GM12874 (cell line): ENCODE measurements at regions not wholly inside any gene's neighbourhood (a gene's known extent, or its start where the extent isn't known, plus 50 kb on each side); places are given as distances from the start of the nearest gene placed in this dataset.

Experiments used
- TF ChIP-seq, protein P1 (sequence below): IDR thresholded peaks from 2 replicates; pipeline ENCODE4 v1.5.1; 2011; ENCODE audit warnings: low read depth, mild to moderate bottlenecking, control low read depth, low read length, moderate library complexity; ENCODE audit not compliant: insufficient read depth

DNA sequence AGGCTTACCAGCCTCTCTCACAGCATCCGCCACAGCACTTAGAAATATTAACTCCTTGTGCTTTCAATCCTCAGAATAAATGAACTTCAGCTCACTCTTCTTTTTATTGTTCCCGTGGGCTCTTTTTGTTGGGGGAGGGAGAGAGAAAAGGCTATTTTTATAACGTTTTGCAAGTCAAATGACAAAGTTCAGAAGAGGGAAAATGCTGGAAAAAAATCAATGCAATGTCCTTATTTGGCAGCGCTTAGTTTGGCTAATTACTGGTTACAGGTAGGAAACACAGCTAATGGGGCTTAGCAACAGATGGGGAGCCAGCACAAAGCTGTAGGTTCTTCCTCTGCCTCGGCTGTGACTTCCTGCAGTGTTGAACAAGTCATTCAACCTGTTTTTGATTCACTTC, 1067.0 kb upstream of the MAP3K7 start:
- TF ChIP-seq, protein P1, sequence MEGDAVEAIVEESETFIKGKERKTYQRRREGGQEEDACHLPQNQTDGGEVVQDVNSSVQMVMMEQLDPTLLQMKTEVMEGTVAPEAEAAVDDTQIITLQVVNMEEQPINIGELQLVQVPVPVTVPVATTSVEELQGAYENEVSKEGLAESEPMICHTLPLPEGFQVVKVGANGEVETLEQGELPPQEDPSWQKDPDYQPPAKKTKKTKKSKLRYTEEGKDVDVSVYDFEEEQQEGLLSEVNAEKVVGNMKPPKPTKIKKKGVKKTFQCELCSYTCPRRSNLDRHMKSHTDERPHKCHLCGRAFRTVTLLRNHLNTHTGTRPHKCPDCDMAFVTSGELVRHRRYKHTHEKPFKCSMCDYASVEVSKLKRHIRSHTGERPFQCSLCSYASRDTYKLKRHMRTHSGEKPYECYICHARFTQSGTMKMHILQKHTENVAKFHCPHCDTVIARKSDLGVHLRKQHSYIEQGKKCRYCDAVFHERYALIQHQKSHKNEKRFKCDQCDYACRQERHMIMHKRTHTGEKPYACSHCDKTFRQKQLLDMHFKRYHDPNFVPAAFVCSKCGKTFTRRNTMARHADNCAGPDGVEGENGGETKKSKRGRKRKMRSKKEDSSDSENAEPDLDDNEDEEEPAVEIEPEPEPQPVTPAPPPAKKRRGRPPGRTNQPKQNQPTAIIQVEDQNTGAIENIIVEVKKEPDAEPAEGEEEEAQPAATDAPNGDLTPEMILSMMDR = no peak

DNA sequence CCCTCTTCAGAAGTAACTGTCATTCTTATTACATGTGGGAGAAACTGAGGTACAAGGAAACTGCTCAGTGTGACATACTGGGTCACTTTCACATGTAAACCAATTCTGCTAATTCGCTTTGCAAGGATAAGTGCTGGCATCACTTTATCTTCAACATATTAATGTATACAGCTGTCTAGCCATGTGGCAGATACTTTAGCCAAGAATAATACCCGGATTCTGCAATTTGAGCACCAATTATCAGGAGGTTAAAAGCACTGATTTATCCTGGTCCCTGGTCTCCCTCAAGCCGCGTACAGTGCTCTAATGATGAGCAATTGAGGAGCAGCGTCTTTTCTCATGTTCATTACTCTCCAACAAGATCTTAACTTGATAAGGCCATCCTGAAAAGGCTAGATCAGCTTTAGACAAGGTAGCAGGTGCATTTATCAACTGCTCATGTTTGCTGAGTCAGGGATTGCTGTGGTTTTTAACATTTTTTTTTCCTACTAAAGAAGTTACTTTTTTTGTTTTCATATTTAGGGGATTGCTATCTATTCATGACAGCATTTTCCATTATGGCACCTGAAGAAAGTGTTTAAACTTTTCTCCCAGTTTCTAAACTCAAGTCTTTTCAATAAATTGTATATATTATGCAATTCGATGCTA, 1066.3 kb upstream of the MAP3K7 start:
- TF ChIP-seq, protein P1 = no peak

DNA sequence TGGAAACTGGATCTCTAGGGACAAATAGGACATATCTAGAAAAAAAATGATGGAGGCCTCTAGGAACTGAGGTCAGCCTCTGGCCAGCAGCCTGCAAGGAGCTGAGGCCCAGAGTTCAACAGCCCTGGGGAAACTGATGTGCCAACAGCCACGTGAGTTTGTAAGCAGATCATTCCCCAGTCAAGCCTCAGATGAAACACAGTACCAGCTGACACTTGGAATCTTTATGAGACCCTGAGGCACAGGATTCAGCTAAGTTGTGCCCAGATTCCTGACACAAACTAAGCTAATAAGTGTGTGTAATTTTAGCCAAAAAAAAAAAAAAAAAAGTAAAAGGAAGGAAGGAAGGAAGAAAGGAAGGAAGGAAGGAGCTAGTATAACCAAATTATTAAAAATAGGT, 1059.8 kb upstream of the MAP3K7 start:
- TF ChIP-seq, protein P1 = no peak

DNA sequence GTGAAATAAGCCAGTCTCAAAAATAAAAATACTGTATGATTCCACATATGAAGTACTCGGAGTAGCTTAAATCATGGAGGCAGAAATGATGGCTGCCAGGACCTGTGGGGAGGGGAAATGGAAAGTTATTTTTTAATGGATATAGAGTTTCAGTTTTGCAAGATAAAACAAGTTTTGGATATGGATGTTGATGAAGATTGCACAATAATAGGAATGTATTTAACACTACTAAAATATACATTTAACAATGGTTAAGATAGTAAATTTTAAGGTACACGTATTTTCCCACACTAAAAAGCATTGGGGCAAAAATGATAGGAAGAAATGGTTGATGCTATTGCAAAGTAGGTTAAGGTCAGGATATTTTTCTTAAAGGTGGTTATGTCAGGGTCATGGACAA, 1058.9 kb upstream of the MAP3K7 start:
- TF ChIP-seq, protein P1 = no peak

DNA sequence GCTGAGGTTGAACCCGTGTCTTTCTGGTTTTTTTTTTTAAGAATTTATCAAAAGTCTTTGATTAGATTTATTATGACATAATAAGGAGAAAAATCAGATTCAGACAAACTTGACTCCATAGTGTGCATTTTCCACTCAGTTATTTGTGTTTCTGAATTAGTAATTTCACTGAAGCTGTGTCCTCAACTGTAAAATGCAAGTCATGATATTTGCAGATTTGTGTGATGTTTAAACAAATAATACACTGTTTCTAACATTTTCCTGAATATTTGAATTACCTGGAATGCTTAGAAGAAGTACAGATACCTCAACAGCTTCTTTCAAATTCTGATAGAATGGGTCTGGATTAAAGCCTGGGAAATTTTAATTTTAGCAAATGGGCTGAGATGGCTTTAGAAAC, 1050.3 kb upstream of the MAP3K7 start:
- TF ChIP-seq, protein P1 = no peak

DNA sequence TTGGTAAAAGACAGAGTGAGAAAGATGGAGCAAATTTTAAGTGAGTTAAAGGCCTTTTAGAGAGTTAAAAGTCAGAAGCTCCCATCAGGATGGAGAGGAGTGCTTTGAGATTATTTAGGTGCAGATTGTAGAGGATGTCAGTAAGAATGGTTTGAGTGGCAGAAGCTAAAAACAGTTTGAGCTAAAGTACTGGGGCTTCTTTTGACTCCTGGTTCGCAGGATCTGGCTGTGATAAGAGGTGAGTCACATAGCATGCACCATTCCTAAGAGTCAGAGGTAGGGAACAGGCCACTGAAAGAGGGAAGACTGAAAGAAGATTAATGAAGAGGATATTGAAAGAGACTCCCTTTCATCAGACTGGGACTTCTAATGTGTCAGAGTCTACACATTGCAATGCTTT, 1047.9 kb upstream of the MAP3K7 start:
- TF ChIP-seq, protein P1 = no peak

DNA sequence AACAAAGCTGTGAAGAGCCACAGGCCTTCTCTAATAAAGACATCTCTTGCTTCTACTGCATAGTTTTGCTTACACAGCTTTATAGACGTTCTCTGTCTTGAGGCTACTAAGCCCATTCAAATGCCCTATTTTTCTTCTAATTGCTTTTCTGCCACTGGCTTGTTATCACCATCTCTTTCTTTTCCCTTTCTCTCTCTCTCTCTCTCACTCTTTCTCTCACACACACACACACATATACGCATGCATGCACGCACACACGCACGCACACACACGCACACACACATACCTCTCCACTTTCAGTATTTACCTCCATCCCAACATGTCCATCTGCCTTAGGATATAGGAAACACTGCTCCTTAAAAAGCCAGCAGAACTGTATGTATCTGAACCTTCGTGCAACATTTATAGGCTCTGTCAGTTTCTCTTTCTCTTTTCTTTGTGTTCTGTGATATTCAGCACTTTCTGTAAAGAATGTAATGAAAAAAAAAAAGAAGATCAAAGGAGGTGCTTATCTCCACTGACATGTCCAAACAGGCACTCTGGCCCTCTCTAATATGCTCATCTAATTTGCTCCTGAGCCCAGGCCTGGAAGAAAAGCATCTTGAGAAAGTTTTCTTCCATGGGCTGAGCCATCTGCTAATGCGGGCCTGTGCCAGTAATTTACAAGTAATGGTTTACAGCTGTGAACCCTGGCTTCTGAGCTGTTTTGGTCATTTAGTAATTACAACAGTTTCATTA, 1046.7 kb upstream of the MAP3K7 start:
- TF ChIP-seq, protein P1 = no peak
